ENCODE measurements at regions not wholly inside any gene's neighbourhood (a gene's known extent, or its start where the extent isn't known, plus 50 kb on each side); places are given as distances from the start of the nearest gene placed in this dataset.

GRCh38 chr18:49709347-49709690 is 104.0 kb downstream of the ACAA2 start:
- Histone ChIP-seq H3K27me3 (ENCODE audit: insufficient read depth, poor library complexity, severe bottlenecking) (peaks cover 3% of the 10 kb centered on the region), H3K4me3 (replicated peaks; ENCODE audit: insufficient read depth, low read length) (no peak overlapping the region), H3K27ac (replicated peaks) (no peak overlapping the region)
- DNase-seq (ENCODE audit: low read depth in 1 of 2, low spot score in 1 of 2) = no peak
- TF ChIP-seq CTCF (IDR thresholded peaks at IDR 0.05; ENCODE audit: insufficient read depth, low read length) (no peak), SPI1 (IDR thresholded peaks at IDR 0.05; ENCODE audit: borderline replicate concordance, low read depth) (no peak), POLR2AphosphoS5 (IDR thresholded peaks at IDR 0.05; ENCODE audit: low read depth) (no peak), GABPA (IDR thresholded peaks at IDR 0.05; ENCODE audit: low read depth) (no peak), REST (IDR thresholded peaks at IDR 0.05; ENCODE audit: insufficient replicate concordance, low read depth) (no peak)

- Histone ChIP-seq H3K4me3 (replicated peaks; ENCODE audit: insufficient read depth, low read length) (no peak overlapping the region), H3K27ac (replicated peaks) (no peak overlapping the region), H3K27me3 (ENCODE audit: insufficient read depth, poor library complexity, severe bottlenecking) (peaks cover 3% of the 10 kb centered on the region)
- TF ChIP-seq CTCF (IDR thresholded peaks at IDR 0.05; ENCODE audit: insufficient read depth, low read length) (no peak), POLR2AphosphoS5 (IDR thresholded peaks at IDR 0.05; ENCODE audit: low read depth) (no peak), SPI1 (IDR thresholded peaks at IDR 0.05; ENCODE audit: borderline replicate concordance, low read depth) (no peak), REST (IDR thresholded peaks at IDR 0.05; ENCODE audit: insufficient replicate concordance, low read depth) (no peak)
- no peak for DNase-seq (ENCODE audit: low read depth in 1 of 2, low spot score in 1 of 2)
Measured at GRCh38 chr18:49708662-49709346, 104.5 kb downstream of the ACAA2 start.

- DNase-seq (ENCODE audit: low read depth in 1 of 2, low spot score in 1 of 2) = no peak
- TF ChIP-seq CTCF (IDR thresholded peaks at IDR 0.05; ENCODE audit: insufficient read depth, low read length) (no peak), REST (IDR thresholded peaks at IDR 0.05; ENCODE audit: insufficient replicate concordance, low read depth) (no peak), POLR2AphosphoS5 (IDR thresholded peaks at IDR 0.05; ENCODE audit: low read depth) (no peak), SPI1 (IDR thresholded peaks at IDR 0.05; ENCODE audit: borderline replicate concordance, low read depth) (no peak)
- Histone ChIP-seq H3K4me3 (replicated peaks; ENCODE audit: insufficient read depth, low read length) (no peak overlapping the region), H3K27me3 (ENCODE audit: insufficient read depth, poor library complexity, severe bottlenecking) (no peaks in the 10 kb centered on the region), H3K27ac (replicated peaks) (no peak overlapping the region)
Measured at GRCh38 chr18:49707599-49707998, 105.7 kb downstream of the ACAA2 start.
